ENCODE measurements at regions not wholly inside any gene's neighbourhood (a gene's known extent, or its start where the extent isn't known, plus 50 kb on each side); places are given as distances from the start of the nearest gene placed in this dataset.

GRCh38 chr7:125492521-125492920 is 562.9 kb upstream of the POT1 start:
- ATAC-seq (ENCODE audit: insufficient number of reproducible peaks, low FRiP score, low read depth) (no peak), DNase-seq (ENCODE audit: low spot score) (no peak)
- H3K4me3 ChIP-seq: no peak overlapping the region
- no peaks in the 10 kb centered on the region for H3K27me3 ChIP-seq (replicated peaks; ENCODE audit: insufficient read depth)
- no peaks in the 10 kb centered on the region for H3K4me1 ChIP-seq (ENCODE audit: control insufficient read depth in 1 of 2, low read depth in 2 of 2)
- H3K27ac ChIP-seq: no peak overlapping the region
- H3K36me3 ChIP-seq: no peaks in the 10 kb centered on the region
- no peaks in the 10 kb centered on the region for H3K9me3 ChIP-seq
- no peak for TF ChIP-seq CTCF (IDR thresholded peaks at IDR 0.05)

- ATAC-seq (ENCODE audit: insufficient number of reproducible peaks, low FRiP score, low read depth) (no peak), DNase-seq (ENCODE audit: low spot score) (no peak)
- no peak overlapping the region for H3K4me3 ChIP-seq
- H3K9me3 ChIP-seq: no peaks in the 10 kb centered on the region
- no peaks in the 10 kb centered on the region for H3K36me3 ChIP-seq
- no peak overlapping the region for H3K27ac ChIP-seq
- H3K4me1 ChIP-seq (ENCODE audit: control insufficient read depth in 1 of 2, low read depth in 2 of 2): no peaks in the 10 kb centered on the region
- no peaks in the 10 kb centered on the region for H3K27me3 ChIP-seq (replicated peaks; ENCODE audit: insufficient read depth)
- no peak for TF ChIP-seq CTCF (IDR thresholded peaks at IDR 0.05)
These were observed 561.5 kb upstream of the POT1 start for GRCh38 chr7:125491137-125491536.

- Histone ChIP-seq H3K27ac (no peak overlapping the region), H3K4me1 (ENCODE audit: control insufficient read depth in 1 of 2, low read depth in 2 of 2) (no peaks in the 10 kb centered on the region), H3K4me3 (no peak overlapping the region), H3K27me3 (replicated peaks; ENCODE audit: insufficient read depth) (no peaks in the 10 kb centered on the region), H3K9me3 (no peaks in the 10 kb centered on the region), H3K36me3 (no peaks in the 10 kb centered on the region)
- ATAC-seq (ENCODE audit: insufficient number of reproducible peaks, low FRiP score, low read depth): no peak
- TF ChIP-seq CTCF (IDR thresholded peaks at IDR 0.05): no peak
- no peak for DNase-seq (ENCODE audit: low spot score)
These were observed 560.5 kb upstream of the POT1 start for GRCh38 chr7:125490167-125490566.

- Histone ChIP-seq H3K4me1 (ENCODE audit: control insufficient read depth in 1 of 2, low read depth in 2 of 2) (no peaks in the 10 kb centered on the region), H3K9me3 (no peaks in the 10 kb centered on the region), H3K27ac (no peak overlapping the region), H3K4me3 (no peak overlapping the region), H3K36me3 (no peaks in the 10 kb centered on the region), H3K27me3 (replicated peaks; ENCODE audit: insufficient read depth) (no peaks in the 10 kb centered on the region)
- no peak for ATAC-seq (ENCODE audit: insufficient number of reproducible peaks, low FRiP score, low read depth)
- TF ChIP-seq CTCF (IDR thresholded peaks at IDR 0.05): no peak
- DNase-seq (ENCODE audit: low spot score): no peak
These were observed 555.6 kb upstream of the POT1 start for GRCh38 chr7:125485223-125485622.

GRCh38 chr7:125484755-125485154 is 555.1 kb upstream of the POT1 start:
- TF ChIP-seq CTCF (IDR thresholded peaks at IDR 0.05): no peak
- DNase-seq (ENCODE audit: low spot score): no peak

More at GRCh38 chr7:125484755-125485154, 555.1 kb upstream of the POT1 start:
- no peak for ATAC-seq (ENCODE audit: insufficient number of reproducible peaks, low FRiP score, low read depth)
- H3K4me1 ChIP-seq (ENCODE audit: control insufficient read depth in 1 of 2, low read depth in 2 of 2): no peaks in the 10 kb centered on the region
- H3K36me3 ChIP-seq: no peaks in the 10 kb centered on the region
- no peak overlapping the region for H3K4me3 ChIP-seq
- no peak overlapping the region for H3K27ac ChIP-seq
- no peaks in the 10 kb centered on the region for H3K27me3 ChIP-seq (replicated peaks; ENCODE audit: insufficient read depth)
- H3K9me3 ChIP-seq: no peaks in the 10 kb centered on the region
